Endothelial cell (in vitro differentiated cells): ENCODE measurements at regions not wholly inside any gene's neighbourhood (a gene's known extent, or its start where the extent isn't known, plus 50 kb on each side); places are given as distances from the start of the nearest gene placed in this dataset.

ENCODE experiments used
- DNase-seq: peaks from one replicate; pipeline ENCODE4 v3.0.0; 2021; ENCODE audit warnings: low spot score
- H3K27ac Mint-ChIP-seq: one replicate; pipeline ENCODE4 v1.8.0; 2021; ENCODE audit warnings: mixed read lengths, inconsistent platforms; ENCODE audit not compliant: unreplicated experiment
- H3K27me3 Mint-ChIP-seq: one replicate; pipeline ENCODE4 v1.8.0; 2021; ENCODE audit warnings: mild to moderate bottlenecking, moderate library complexity, mixed read lengths, inconsistent platforms; ENCODE audit not compliant: unreplicated experiment
- H3K36me3 Mint-ChIP-seq: one replicate; pipeline ENCODE4 v1.8.0; 2021; ENCODE audit warnings: mild to moderate bottlenecking, low read depth, mixed read lengths, inconsistent platforms; ENCODE audit not compliant: unreplicated experiment
- H3K4me1 Mint-ChIP-seq: one replicate; pipeline ENCODE4 v1.8.0; 2021; ENCODE audit warnings: mild to moderate bottlenecking, mixed read lengths, inconsistent platforms; ENCODE audit not compliant: unreplicated experiment
- H3K4me3 Mint-ChIP-seq: one replicate; pipeline ENCODE4 v1.8.0; 2021; ENCODE audit warnings: mild to moderate bottlenecking, mixed read lengths, inconsistent platforms; ENCODE audit not compliant: unreplicated experiment
- H3K9me3 Mint-ChIP-seq: one replicate; pipeline ENCODE4 v1.8.0; 2021; ENCODE audit warnings: mixed read lengths, inconsistent platforms; ENCODE audit not compliant: unreplicated experiment
- TF ChIP-seq, protein P1 (sequence below): fragments of 200-600 bp; sonication (generic); IDR thresholded peaks from one replicate; pipeline ENCODE4 v1.5.0; 2021; ENCODE audit warnings: antibody characterized with exemption; ENCODE audit not compliant: unreplicated experiment

DNA sequence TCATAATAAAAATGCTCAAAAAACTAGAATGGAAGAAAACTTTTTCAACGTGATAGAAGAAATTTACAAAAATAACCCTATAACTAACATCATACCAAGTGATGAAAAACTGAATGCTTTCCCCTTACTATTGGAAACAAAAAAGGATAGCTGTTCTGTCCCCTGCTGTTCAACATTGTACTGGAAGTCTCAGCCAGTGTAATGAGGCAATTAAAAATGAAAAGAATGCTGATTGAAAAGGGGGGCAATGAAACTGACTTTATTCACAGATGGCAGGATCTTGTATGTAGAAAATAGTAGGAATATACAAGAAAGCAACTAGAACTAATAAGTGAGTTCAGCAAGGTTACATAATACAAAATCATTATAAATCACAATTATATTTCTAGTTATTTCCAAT, 337.9 kb upstream of the KITLG start:
- H3K4me3 Mint-ChIP-seq, result no peak overlapping the region
- peaks cover 5% of the 10 kb centered on the region for H3K9me3 Mint-ChIP-seq
- no peak overlapping the region for H3K27ac Mint-ChIP-seq
- no peak for DNase-seq
- peaks cover 18% of the 10 kb centered on the region for H3K4me1 Mint-ChIP-seq
- H3K36me3 Mint-ChIP-seq, result peaks cover 8% of the 10 kb centered on the region
- H3K27me3 Mint-ChIP-seq, result peaks cover 2% of the 10 kb centered on the region
- TF ChIP-seq, protein P1, sequence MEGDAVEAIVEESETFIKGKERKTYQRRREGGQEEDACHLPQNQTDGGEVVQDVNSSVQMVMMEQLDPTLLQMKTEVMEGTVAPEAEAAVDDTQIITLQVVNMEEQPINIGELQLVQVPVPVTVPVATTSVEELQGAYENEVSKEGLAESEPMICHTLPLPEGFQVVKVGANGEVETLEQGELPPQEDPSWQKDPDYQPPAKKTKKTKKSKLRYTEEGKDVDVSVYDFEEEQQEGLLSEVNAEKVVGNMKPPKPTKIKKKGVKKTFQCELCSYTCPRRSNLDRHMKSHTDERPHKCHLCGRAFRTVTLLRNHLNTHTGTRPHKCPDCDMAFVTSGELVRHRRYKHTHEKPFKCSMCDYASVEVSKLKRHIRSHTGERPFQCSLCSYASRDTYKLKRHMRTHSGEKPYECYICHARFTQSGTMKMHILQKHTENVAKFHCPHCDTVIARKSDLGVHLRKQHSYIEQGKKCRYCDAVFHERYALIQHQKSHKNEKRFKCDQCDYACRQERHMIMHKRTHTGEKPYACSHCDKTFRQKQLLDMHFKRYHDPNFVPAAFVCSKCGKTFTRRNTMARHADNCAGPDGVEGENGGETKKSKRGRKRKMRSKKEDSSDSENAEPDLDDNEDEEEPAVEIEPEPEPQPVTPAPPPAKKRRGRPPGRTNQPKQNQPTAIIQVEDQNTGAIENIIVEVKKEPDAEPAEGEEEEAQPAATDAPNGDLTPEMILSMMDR, result no peak

DNA sequence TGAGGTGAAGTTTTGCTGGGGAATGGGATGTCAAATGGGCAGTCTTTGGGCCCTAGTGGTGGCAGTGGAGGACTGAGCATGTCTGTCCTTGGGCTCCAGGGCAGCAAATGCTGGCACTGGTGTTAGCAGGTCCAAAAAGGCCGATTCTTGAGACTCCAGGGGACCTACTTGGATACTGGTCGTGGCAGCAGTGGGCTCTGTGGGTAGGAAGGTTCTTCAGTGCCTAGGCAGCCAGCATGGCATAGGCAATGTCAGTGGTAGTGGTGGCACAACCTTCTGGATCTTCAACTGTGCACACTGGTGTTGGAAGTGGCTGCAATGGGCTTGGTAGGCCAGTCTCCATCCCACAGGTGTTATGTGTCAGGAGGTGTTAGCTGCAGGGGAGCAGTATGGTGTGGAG, 334.7 kb upstream of the KITLG start:
- TF ChIP-seq, protein P1, result no peak
- no peak overlapping the region for H3K4me3 Mint-ChIP-seq

DNA sequence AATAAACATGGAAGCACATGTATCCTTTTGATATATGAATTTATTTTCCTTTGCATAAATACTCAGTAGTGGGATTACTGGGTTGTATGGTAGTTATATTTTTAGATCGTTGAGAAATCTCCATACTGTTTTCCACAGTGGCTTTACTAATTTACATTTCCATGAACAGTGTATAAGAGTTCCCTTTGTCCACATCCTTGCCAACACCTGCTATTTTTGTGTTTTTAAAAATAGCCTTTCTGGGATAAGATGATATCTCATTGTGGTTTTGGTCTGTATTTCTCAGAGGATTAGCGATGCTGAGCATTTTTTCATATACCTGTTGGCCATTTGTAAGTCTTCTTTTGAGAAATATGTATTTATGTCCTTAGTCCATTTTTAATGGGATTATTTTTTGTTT, 329.2 kb upstream of the KITLG start:
- Mint-ChIP-seq H3K27me3 (no peaks in the 10 kb centered on the region), H3K36me3 (peaks cover 4% of the 10 kb centered on the region), H3K4me3 (no peak overlapping the region), H3K9me3 (peaks cover 1% of the 10 kb centered on the region), H3K27ac (no peak overlapping the region), H3K4me1 (no peaks in the 10 kb centered on the region)
- no peak for DNase-seq
- TF ChIP-seq, protein P1, result no peak

More for the DNA sequence above, 334.7 kb upstream of the KITLG start:
- DNase-seq, result no peak
- no peaks in the 10 kb centered on the region for H3K4me1 Mint-ChIP-seq
- H3K27ac Mint-ChIP-seq, result no peak overlapping the region
- H3K9me3 Mint-ChIP-seq, result peaks cover 5% of the 10 kb centered on the region
- H3K36me3 Mint-ChIP-seq, result peaks cover 8% of the 10 kb centered on the region
- H3K27me3 Mint-ChIP-seq, result no peaks in the 10 kb centered on the region

DNA sequence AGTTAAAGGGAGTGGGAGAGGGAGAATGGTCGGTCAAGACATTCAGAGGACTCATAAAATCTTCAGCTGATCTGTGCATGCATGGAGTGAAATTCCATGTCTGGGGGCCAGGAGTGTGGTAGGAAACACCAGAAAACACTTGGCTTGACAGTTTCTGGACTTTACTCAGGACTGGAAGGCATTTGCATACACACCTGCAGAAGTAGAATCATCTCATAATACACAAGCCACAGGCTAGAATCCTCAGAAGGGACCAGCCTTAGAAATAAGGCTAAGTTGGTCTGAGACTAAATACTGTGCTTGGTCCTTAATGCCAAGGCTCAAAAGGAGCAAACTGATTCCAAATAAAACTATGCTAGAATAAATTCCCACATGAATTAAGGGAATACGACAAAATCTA, 328.1 kb upstream of the KITLG start:
- H3K4me1 Mint-ChIP-seq, result no peaks in the 10 kb centered on the region
- no peak overlapping the region for H3K4me3 Mint-ChIP-seq
- H3K27me3 Mint-ChIP-seq, result no peaks in the 10 kb centered on the region
- TF ChIP-seq, protein P1, result no peak
- H3K27ac Mint-ChIP-seq, result no peak overlapping the region
- no peaks in the 10 kb centered on the region for H3K9me3 Mint-ChIP-seq
- DNase-seq, result no peak
- H3K36me3 Mint-ChIP-seq, result no peaks in the 10 kb centered on the region

GRCh38 chr12:88904705-88905104, 324.4 kb upstream of the KITLG start:
- no peaks in the 10 kb centered on the region for H3K9me3 Mint-ChIP-seq
- H3K36me3 Mint-ChIP-seq, result no peaks in the 10 kb centered on the region
- TF ChIP-seq, protein P1, result no peak
- no peaks in the 10 kb centered on the region for H3K27me3 Mint-ChIP-seq
- H3K27ac Mint-ChIP-seq, result no peak overlapping the region
- no peak for DNase-seq
- no peak overlapping the region for H3K4me3 Mint-ChIP-seq
- no peaks in the 10 kb centered on the region for H3K4me1 Mint-ChIP-seq
